SK-MEL-5 (cell line): ENCODE measurements at regions not wholly inside any gene's neighbourhood (a gene's known extent, or its start where the extent isn't known, plus 50 kb on each side); places are given as distances from the start of the nearest gene placed in this dataset.
"Not testable (repeated sequence)": the region's sequence is repeated elsewhere in the genome, so short reads cannot be mapped to it uniquely, and the experiment has no call there.

Experiments used
- DNase-seq: peaks from one replicate; pipeline ENCODE4 v3.0.0-alpha.2; 2016; ENCODE audit warnings: low read depth, low spot score
- in situ Hi-C: cut with HindIII; loops from 2 replicates; pipeline ENCODE4 v1.10.0; 2016; ENCODE audit warnings: low sequenced_read_pairs, high pct_unique_total_duplicates, low pct_unique_long_range_greater_than_20kb

- peak; percentile 75 for DNase-seq
These were observed 581.0 kb upstream of the RORB start for GRCh38 chr9:73916016-73916673.

GRCh38 chr9:73919712-73920111, 577.4 kb upstream of the RORB start:
- in situ Hi-C loops, result no loop called here
- no peak for DNase-seq

More at GRCh38 chr9:73916016-73916673, 581.0 kb upstream of the RORB start:
- in situ Hi-C loops, result no loop called here

GRCh38 chr9:73923796-73924195, 573.3 kb upstream of the RORB start:
- in situ Hi-C loops, result no loop called here
- no peak for DNase-seq

- DNase-seq, result no peak
- in situ Hi-C loops, result no loop called here
These were observed 546.0 kb upstream of the RORB start for GRCh38 chr9:73951147-73951546.

- in situ Hi-C loops, result no loop called here
- no peak for DNase-seq
These were observed 534.3 kb upstream of the RORB start for GRCh38 chr9:73962792-73963191.

GRCh38 chr9:73969936-73970335, 527.2 kb upstream of the RORB start:
- no peak for DNase-seq
- in situ Hi-C loops, result no loop called here

GRCh38 chr9:73976424-73976823, 520.7 kb upstream of the RORB start:
- in situ Hi-C loops, DNase-seq: not testable (repeated sequence)

- in situ Hi-C loops, result no loop called here
- DNase-seq, result no peak
These were observed 517.3 kb upstream of the RORB start for GRCh38 chr9:73979894-73980264.

- in situ Hi-C loops, result no loop called here
- no peak for DNase-seq
These were observed 516.4 kb upstream of the RORB start for GRCh38 chr9:73980754-73981153.

GRCh38 chr9:73981405-73981804, 515.7 kb upstream of the RORB start:
- no peak for DNase-seq
- in situ Hi-C loops, result no loop called here

GRCh38 chr9:73995836-73996235, 501.3 kb upstream of the RORB start:
- DNase-seq, result peak; percentile 33
- in situ Hi-C loops, result no loop called here

- DNase-seq, result no peak
- in situ Hi-C loops, result no loop called here
These were observed 500.3 kb upstream of the RORB start for GRCh38 chr9:73996844-73997243.

GRCh38 chr9:74001382-74001781, 495.8 kb upstream of the RORB start:
- in situ Hi-C loops, result no loop called here
- DNase-seq, result no peak

GRCh38 chr9:74006935-74007334, 490.2 kb upstream of the RORB start:
- DNase-seq, result peak; percentile 68
- in situ Hi-C loops, result no loop called here

- no peak for DNase-seq
- in situ Hi-C loops, result no loop called here
These were observed 489.3 kb upstream of the RORB start for GRCh38 chr9:74007833-74008232.

- no peak for DNase-seq
- in situ Hi-C loops, result no loop called here
These were observed 481.1 kb upstream of the RORB start for GRCh38 chr9:74016004-74016403.

- peak; percentile 52 for DNase-seq
- in situ Hi-C loops, result no loop called here
These were observed 471.7 kb upstream of the RORB start for GRCh38 chr9:74025402-74025925.

GRCh38 chr9:74032421-74032820, 464.7 kb upstream of the RORB start:
- DNase-seq, result no peak
- in situ Hi-C loops, result no loop called here

GRCh38 chr9:74035786-74036185, 461.3 kb upstream of the RORB start:
- DNase-seq, result peak; percentile 83
- in situ Hi-C loops, result no loop called here
